ENCODE measurements at regions not wholly inside any gene's neighbourhood (a gene's known extent, or its start where the extent isn't known, plus 50 kb on each side); places are given as distances from the start of the nearest gene placed in this dataset.

GRCh38 chrX:114532111-114532805 lies 51.6 kb upstream of the HTR2C start:
- Histone ChIP-seq H3K4me3 (ENCODE audit: severe bottlenecking) (no peak overlapping the region), H3K4me1 (ENCODE audit: insufficient read depth, poor library complexity, severe bottlenecking) (no peaks in the 10 kb centered on the region), H3K27me3 (ENCODE audit: insufficient read depth, poor library complexity, severe bottlenecking) (no peaks in the 10 kb centered on the region), H3K36me3 (ENCODE audit: low read depth) (no peaks in the 10 kb centered on the region), H3K9me3 (ENCODE audit: severe bottlenecking) (no peaks in the 10 kb centered on the region), H3K27ac (ENCODE audit: poor library complexity, severe bottlenecking) (no peak overlapping the region)
- TF ChIP-seq CTCF (IDR thresholded peaks at IDR 0.05; ENCODE audit: poor library complexity, severe bottlenecking) = no peak
- no peak for DNase-seq (ENCODE audit: low spot score)
- ATAC-seq (ENCODE audit: low read depth) = no peak
